OCI-LY1 (cell line): ENCODE measurements at regions not wholly inside any gene's neighbourhood (a gene's known extent, or its start where the extent isn't known, plus 50 kb on each side); places are given as distances from the start of the nearest gene placed in this dataset.

ENCODE experiments used
- H2AFZ ChIP-seq: fragments of 200-600 bp; sonication (generic), shearing (Covaris generic); 2 replicates; pipeline ENCODE4 v1.6.0; 2014; ENCODE audit warnings: antibody characterized with exemption, mild to moderate bottlenecking, low read length
- H3F3A ChIP-seq: fragments of 200-600 bp; sonication (generic), shearing (Covaris generic); 2 replicates; pipeline ENCODE4 v1.6.0; 2014; ENCODE audit warnings: mild to moderate bottlenecking, antibody characterized with exemption, low read length, moderate library complexity; ENCODE audit not compliant: insufficient read depth
- H3K27ac ChIP-seq: fragments of 200-600 bp; sonication (generic); 2 replicates; pipeline ENCODE4 v1.5.1; 2014; ENCODE audit warnings: low read length, mixed run types, mild to moderate bottlenecking, low read depth; ENCODE audit not compliant: poor library complexity, severe bottlenecking
- H3K27me3 ChIP-seq: fragments of 200-600 bp; sonication (generic); 2 replicates; pipeline ENCODE4 v1.6.0; 2014; ENCODE audit warnings: antibody characterized with exemption, mild to moderate bottlenecking, low read length, moderate library complexity; ENCODE audit not compliant: insufficient read depth
- H3K36me3 ChIP-seq: fragments of 200-600 bp; sonication (generic); 2 replicates; pipeline ENCODE4 v1.6.1; 2014; ENCODE audit warnings: mild to moderate bottlenecking, antibody characterized with exemption, low read length, moderate library complexity, mixed read lengths; ENCODE audit not compliant: insufficient read depth
- H3K4me1 ChIP-seq: fragments of 200-600 bp; sonication (generic); 2 replicates; pipeline ENCODE4 v1.5.1; 2014; ENCODE audit warnings: mild to moderate bottlenecking, low read length, moderate library complexity; ENCODE audit not compliant: insufficient read depth, severe bottlenecking
- H3K4me2 ChIP-seq: fragments of 200-600 bp; sonication (generic), shearing (Covaris generic); 2 replicates; pipeline ENCODE4 v1.6.1; 2014; ENCODE audit warnings: low read length
- H3K4me3 ChIP-seq: fragments of 200-600 bp; sonication (generic); 2 replicates; pipeline ENCODE4 v1.5.1; 2014; ENCODE audit warnings: low read length, low read depth, mild to moderate bottlenecking, mixed read lengths; ENCODE audit not compliant: poor library complexity, severe bottlenecking
- H3K79me2 ChIP-seq: fragments of 200-600 bp; shearing (Covaris generic); 2 replicates; pipeline ENCODE4 v1.6.1; 2016; ENCODE audit warnings: mixed run types, low read length, mixed read lengths; ENCODE audit not compliant: insufficient read depth
- H3K9ac ChIP-seq: fragments of 200-600 bp; sonication (generic), shearing (Covaris generic); 2 replicates; pipeline ENCODE4 v1.6.1; 2014; ENCODE audit warnings: mild to moderate bottlenecking, low read length, mixed read lengths
- H3K9me2 ChIP-seq: fragments of 200-600 bp; sonication (generic), shearing (Covaris generic); 2 replicates; pipeline ENCODE4 v1.6.1; 2014; ENCODE audit warnings: low read depth, mild to moderate bottlenecking, low read length, mixed read lengths
- H3K9me3 ChIP-seq: fragments of 200-600 bp; shearing (Covaris generic); 2 replicates; pipeline ENCODE4 v1.6.1; 2014; ENCODE audit warnings: low read length, mixed read lengths
- H4K20me1 ChIP-seq: fragments of 200-600 bp; sonication (generic), shearing (Covaris generic); 2 replicates; pipeline ENCODE4 v1.6.0; 2016; ENCODE audit warnings: mild to moderate bottlenecking, low read length; ENCODE audit not compliant: insufficient read depth
- EZH2 ChIP-seq: fragments of 200-600 bp; sonication (generic), shearing (Covaris generic); IDR thresholded peaks from 2 replicates; pipeline ENCODE4 v1.8.0; 2017; ENCODE audit warnings: borderline replicate concordance, mixed run types, mild to moderate bottlenecking, antibody characterized with exemption, low read length, moderate library complexity, mixed read lengths
- TF ChIP-seq, protein P1 (sequence below): fragments of 200-600 bp; sonication (generic), shearing (Covaris generic); IDR thresholded peaks from 2 replicates; pipeline ENCODE4 v1.5.1; 2017; ENCODE audit warnings: mild to moderate bottlenecking, antibody characterized with exemption, low read length, moderate library complexity, mixed read lengths

DNA sequence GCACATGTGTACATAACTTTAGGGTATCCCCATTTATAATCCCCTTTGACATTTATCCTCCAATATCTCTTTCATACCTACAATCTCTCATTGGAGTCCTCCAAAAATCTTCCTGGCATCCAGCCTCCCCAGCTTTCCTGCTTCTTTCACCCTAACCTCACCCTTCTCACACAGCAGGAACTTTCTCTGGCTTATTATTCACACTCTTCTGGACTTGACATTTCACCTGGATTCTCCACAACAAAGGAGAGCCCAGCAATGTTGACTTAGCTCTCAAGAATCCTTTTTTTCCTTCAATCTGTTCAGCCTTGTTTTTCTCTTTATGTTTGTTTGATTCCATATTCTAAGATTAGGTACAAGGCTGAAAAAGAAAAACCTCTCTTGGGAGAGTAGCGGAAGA is 783.6 kb upstream of the ACVR2A start:
- H3K79me2 ChIP-seq = no peaks in the 10 kb centered on the region
- no peaks in the 10 kb centered on the region for H3K9me2 ChIP-seq
- H3K4me2 ChIP-seq = no peak overlapping the region
- no peaks in the 10 kb centered on the region for H3K9me3 ChIP-seq
- H4K20me1 ChIP-seq = no peaks in the 10 kb centered on the region
- H3F3A ChIP-seq = no peaks in the 10 kb centered on the region
- H2AFZ ChIP-seq = no peak overlapping the region
- no peak overlapping the region for H3K27ac ChIP-seq
- no peak overlapping the region for H3K4me3 ChIP-seq
- no peaks in the 10 kb centered on the region for H3K36me3 ChIP-seq
- TF ChIP-seq, protein P1, sequence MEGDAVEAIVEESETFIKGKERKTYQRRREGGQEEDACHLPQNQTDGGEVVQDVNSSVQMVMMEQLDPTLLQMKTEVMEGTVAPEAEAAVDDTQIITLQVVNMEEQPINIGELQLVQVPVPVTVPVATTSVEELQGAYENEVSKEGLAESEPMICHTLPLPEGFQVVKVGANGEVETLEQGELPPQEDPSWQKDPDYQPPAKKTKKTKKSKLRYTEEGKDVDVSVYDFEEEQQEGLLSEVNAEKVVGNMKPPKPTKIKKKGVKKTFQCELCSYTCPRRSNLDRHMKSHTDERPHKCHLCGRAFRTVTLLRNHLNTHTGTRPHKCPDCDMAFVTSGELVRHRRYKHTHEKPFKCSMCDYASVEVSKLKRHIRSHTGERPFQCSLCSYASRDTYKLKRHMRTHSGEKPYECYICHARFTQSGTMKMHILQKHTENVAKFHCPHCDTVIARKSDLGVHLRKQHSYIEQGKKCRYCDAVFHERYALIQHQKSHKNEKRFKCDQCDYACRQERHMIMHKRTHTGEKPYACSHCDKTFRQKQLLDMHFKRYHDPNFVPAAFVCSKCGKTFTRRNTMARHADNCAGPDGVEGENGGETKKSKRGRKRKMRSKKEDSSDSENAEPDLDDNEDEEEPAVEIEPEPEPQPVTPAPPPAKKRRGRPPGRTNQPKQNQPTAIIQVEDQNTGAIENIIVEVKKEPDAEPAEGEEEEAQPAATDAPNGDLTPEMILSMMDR = no peak
- TF ChIP-seq EZH2 = no peak
- H3K9ac ChIP-seq = no peak overlapping the region
- H3K27me3 ChIP-seq = no peaks in the 10 kb centered on the region
- H3K4me1 ChIP-seq = no peaks in the 10 kb centered on the region

DNA sequence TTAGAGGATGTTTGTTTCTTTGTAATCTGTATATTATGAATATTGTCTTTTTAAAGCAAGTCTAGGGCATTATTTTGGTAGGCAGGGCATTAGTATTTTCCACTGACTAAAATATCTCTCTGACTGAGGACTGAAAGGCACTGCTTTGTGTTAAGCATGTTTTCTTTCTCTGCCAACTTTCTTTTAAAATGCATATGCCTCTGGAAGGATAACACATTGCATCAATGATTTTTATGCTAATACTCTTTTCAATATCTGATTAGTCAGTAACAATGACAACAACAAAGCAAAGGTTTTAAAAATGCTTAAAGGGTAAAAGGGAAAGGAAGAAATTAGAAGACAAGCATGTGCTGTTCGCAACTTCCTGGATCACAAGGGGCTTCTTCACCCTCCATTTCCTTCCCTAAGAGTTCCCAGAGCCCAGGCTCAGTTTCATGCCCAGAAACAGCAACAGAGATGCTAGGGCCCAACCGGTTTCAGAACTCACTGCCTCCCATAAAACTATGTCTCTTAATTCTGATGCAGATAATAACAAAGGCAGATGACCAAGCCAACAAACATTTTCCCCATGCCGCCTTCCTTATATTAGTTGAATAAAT is 786.8 kb upstream of the ACVR2A start:
- H3K4me3 ChIP-seq = no peak overlapping the region
- H3K79me2 ChIP-seq = no peaks in the 10 kb centered on the region
- H4K20me1 ChIP-seq = no peaks in the 10 kb centered on the region
- TF ChIP-seq, protein P1 = no peak
- no peak for TF ChIP-seq EZH2
- no peak overlapping the region for H3K9ac ChIP-seq
- no peaks in the 10 kb centered on the region for H3F3A ChIP-seq
- H3K9me2 ChIP-seq = no peaks in the 10 kb centered on the region
- no peaks in the 10 kb centered on the region for H3K27me3 ChIP-seq
- no peaks in the 10 kb centered on the region for H3K4me1 ChIP-seq
- no peak overlapping the region for H3K4me2 ChIP-seq
- H3K27ac ChIP-seq = no peak overlapping the region
- H2AFZ ChIP-seq = no peak overlapping the region
- H3K36me3 ChIP-seq = no peaks in the 10 kb centered on the region
- H3K9me3 ChIP-seq = no peaks in the 10 kb centered on the region

DNA sequence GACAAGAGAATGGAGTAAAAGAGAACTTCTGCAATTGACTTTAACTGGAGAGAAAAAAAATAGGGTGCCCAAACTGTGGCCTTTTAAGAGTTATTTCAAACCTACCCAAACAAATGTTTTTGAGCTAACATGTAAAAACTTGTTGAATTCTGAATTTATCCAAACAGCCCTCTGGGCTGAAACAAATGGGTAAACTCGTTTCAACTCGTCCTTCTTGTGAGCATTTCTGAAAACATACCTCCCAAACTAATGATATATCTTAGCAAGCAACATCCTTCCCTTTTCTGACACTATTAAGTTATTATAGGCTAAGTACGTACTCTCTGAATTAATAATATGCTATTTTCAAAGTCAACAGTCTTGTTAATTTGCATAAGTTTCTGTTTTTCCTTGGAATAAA is 793.0 kb upstream of the ACVR2A start:
- TF ChIP-seq, protein P1 = no peak
- no peak for TF ChIP-seq EZH2
- Histone ChIP-seq H3K4me1 (no peaks in the 10 kb centered on the region), H3K36me3 (no peaks in the 10 kb centered on the region), H3K27me3 (no peaks in the 10 kb centered on the region), H2AFZ (no peak overlapping the region), H3F3A (no peaks in the 10 kb centered on the region), H3K27ac (no peak overlapping the region), H4K20me1 (no peaks in the 10 kb centered on the region), H3K9me2 (no peaks in the 10 kb centered on the region), H3K4me2 (no peak overlapping the region), H3K9me3 (no peaks in the 10 kb centered on the region), H3K4me3 (no peak overlapping the region), H3K79me2 (no peaks in the 10 kb centered on the region), H3K9ac (no peak overlapping the region)
